ENCODE measurements at regions not wholly inside any gene's neighbourhood (a gene's known extent, or its start where the extent isn't known, plus 50 kb on each side); places are given as distances from the start of the nearest gene placed in this dataset.

GRCh38 chr16:16850274-16850673 is 471.3 kb downstream of the NPIPA7 start:
- Mint-ChIP-seq H3K27me3 (ENCODE audit: insufficient read depth, unreplicated experiment) (peaks cover 2% of the 10 kb centered on the region), H3K36me3 (ENCODE audit: insufficient read depth, unreplicated experiment) (no peaks in the 10 kb centered on the region), H3K4me1 (ENCODE audit: low read depth, unreplicated experiment) (no peaks in the 10 kb centered on the region), H3K4me3 (ENCODE audit: unreplicated experiment) (no peak overlapping the region), H3K9me3 (ENCODE audit: unreplicated experiment) (no peaks in the 10 kb centered on the region), H3K27ac (ENCODE audit: unreplicated experiment) (no peak overlapping the region)
- intact Hi-C loops (cut with micrococcal nuclease; ENCODE audit: unreplicated experiment), result no loop called here
- ChIA-PET CTCF (no interaction called here), POLR2A (no interaction called here)
- no peak for TF ChIP-seq CTCF (IDR thresholded peaks at IDR 0.05; ENCODE audit: insufficient read depth in 1 of 2, low read depth in 1 of 2, low read length in 1 of 2, severe bottlenecking in 1 of 2, unreplicated experiment in 1 of 2)
- H3K4me1 ChIP-seq, result no peaks in the 10 kb centered on the region
- no peaks in the 10 kb centered on the region for H3K9me3 ChIP-seq
- H3K27me3 ChIP-seq (replicated peaks; ENCODE audit: control insufficient read depth, insufficient read depth, low read length), result no peaks in the 10 kb centered on the region
- DNase-seq, result no peak
- no TSS peak for BruUV-seq (replicated peaks)
- no peaks in the 10 kb centered on the region for H3K36me3 ChIP-seq (ENCODE audit: control insufficient read depth, insufficient read depth, low read length)
- no peak overlapping the region for H3K4me3 ChIP-seq (ENCODE audit: low read depth, low read length)

GRCh38 chr16:16857012-16857411 is 478.1 kb downstream of the NPIPA7 start:
- no peaks in the 10 kb centered on the region for H3K4me1 Mint-ChIP-seq (ENCODE audit: low read depth, unreplicated experiment)
- H3K4me3 Mint-ChIP-seq (ENCODE audit: unreplicated experiment), result no peak overlapping the region
- Histone ChIP-seq H3K9me3 (no peaks in the 10 kb centered on the region), H3K36me3 (ENCODE audit: control insufficient read depth, insufficient read depth, low read length) (no peaks in the 10 kb centered on the region), H3K4me3 (ENCODE audit: low read depth, low read length) (no peak overlapping the region), H3K27me3 (replicated peaks; ENCODE audit: control insufficient read depth, insufficient read depth, low read length) (no peaks in the 10 kb centered on the region), H3K4me1 (no peaks in the 10 kb centered on the region)
- DNase-seq, result no peak
- TF ChIP-seq CTCF (IDR thresholded peaks at IDR 0.05; ENCODE audit: insufficient read depth in 1 of 2, low read depth in 1 of 2, low read length in 1 of 2, severe bottlenecking in 1 of 2, unreplicated experiment in 1 of 2), result no peak
- BruUV-seq (replicated peaks), result no TSS peak
- POLR2A ChIA-PET, result no interaction called here
- H3K27me3 Mint-ChIP-seq (ENCODE audit: insufficient read depth, unreplicated experiment), result peaks cover 2% of the 10 kb centered on the region
- H3K36me3 Mint-ChIP-seq (ENCODE audit: insufficient read depth, unreplicated experiment), result no peaks in the 10 kb centered on the region
- intact Hi-C loops (cut with micrococcal nuclease; ENCODE audit: unreplicated experiment), result no loop called here
- no peak overlapping the region for H3K27ac Mint-ChIP-seq (ENCODE audit: unreplicated experiment)
- CTCF ChIA-PET, result no interaction called here
- no peaks in the 10 kb centered on the region for H3K9me3 Mint-ChIP-seq (ENCODE audit: unreplicated experiment)

GRCh38 chr16:16857603-16858283 is 478.8 kb downstream of the NPIPA7 start:
- intact Hi-C loops (cut with micrococcal nuclease; ENCODE audit: unreplicated experiment), result no loop called here
- TF ChIP-seq CTCF (IDR thresholded peaks at IDR 0.05; ENCODE audit: insufficient read depth in 1 of 2, low read depth in 1 of 2, low read length in 1 of 2, severe bottlenecking in 1 of 2, unreplicated experiment in 1 of 2), result no peak
- H3K36me3 ChIP-seq (ENCODE audit: control insufficient read depth, insufficient read depth, low read length), result no peaks in the 10 kb centered on the region
- no peak overlapping the region for H3K27ac Mint-ChIP-seq (ENCODE audit: unreplicated experiment)
- POLR2A ChIA-PET, result no interaction called here
- no peaks in the 10 kb centered on the region for H3K4me1 ChIP-seq
- H3K27me3 Mint-ChIP-seq (ENCODE audit: insufficient read depth, unreplicated experiment), result peaks cover 2% of the 10 kb centered on the region
- H3K36me3 Mint-ChIP-seq (ENCODE audit: insufficient read depth, unreplicated experiment), result no peaks in the 10 kb centered on the region
- no peaks in the 10 kb centered on the region for H3K9me3 Mint-ChIP-seq (ENCODE audit: unreplicated experiment)
- no peaks in the 10 kb centered on the region for H3K27me3 ChIP-seq (replicated peaks; ENCODE audit: control insufficient read depth, insufficient read depth, low read length)
- no peaks in the 10 kb centered on the region for H3K9me3 ChIP-seq
- H3K4me1 Mint-ChIP-seq (ENCODE audit: low read depth, unreplicated experiment), result no peaks in the 10 kb centered on the region
- no peak overlapping the region for H3K4me3 ChIP-seq (ENCODE audit: low read depth, low read length)
- no peak for DNase-seq
- BruUV-seq (replicated peaks), result no TSS peak
- CTCF ChIA-PET, result no interaction called here
- no peak overlapping the region for H3K4me3 Mint-ChIP-seq (ENCODE audit: unreplicated experiment)
